ENCODE measurements at regions not wholly inside any gene's neighbourhood (a gene's known extent, or its start where the extent isn't known, plus 50 kb on each side); places are given as distances from the start of the nearest gene placed in this dataset.
A peak's percentile ranks its signal among the peaks of the same experiment; 100 is the strongest.

DNA sequence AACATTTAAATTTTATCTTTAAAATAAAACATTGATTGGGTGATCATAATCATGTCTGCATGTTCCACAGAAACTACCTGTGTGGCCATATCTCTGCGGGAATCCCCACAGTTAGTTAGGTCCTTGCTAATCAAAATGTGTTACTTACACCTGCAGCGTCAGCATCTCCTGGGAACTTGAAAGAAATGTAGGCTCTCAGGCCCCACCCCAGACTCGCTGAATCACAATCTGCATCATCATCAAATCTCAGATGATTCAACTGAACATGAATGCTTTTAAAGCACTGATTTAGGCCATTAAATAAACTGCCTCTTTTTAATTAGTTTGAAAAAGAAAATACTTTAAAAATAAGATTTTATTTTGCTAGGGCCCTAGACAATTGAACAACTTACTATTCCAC, 577.8 kb downstream of the PYDC2 start:
- TF ChIP-seq, protein P1, sequence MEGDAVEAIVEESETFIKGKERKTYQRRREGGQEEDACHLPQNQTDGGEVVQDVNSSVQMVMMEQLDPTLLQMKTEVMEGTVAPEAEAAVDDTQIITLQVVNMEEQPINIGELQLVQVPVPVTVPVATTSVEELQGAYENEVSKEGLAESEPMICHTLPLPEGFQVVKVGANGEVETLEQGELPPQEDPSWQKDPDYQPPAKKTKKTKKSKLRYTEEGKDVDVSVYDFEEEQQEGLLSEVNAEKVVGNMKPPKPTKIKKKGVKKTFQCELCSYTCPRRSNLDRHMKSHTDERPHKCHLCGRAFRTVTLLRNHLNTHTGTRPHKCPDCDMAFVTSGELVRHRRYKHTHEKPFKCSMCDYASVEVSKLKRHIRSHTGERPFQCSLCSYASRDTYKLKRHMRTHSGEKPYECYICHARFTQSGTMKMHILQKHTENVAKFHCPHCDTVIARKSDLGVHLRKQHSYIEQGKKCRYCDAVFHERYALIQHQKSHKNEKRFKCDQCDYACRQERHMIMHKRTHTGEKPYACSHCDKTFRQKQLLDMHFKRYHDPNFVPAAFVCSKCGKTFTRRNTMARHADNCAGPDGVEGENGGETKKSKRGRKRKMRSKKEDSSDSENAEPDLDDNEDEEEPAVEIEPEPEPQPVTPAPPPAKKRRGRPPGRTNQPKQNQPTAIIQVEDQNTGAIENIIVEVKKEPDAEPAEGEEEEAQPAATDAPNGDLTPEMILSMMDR (conservative IDR thresholded peaks at IDR 0.05; ENCODE audit: low read depth, low read length), result no peak
- peak overlapping the region; percentile 51 for H3K9ac ChIP-seq
- H3K4me2 ChIP-seq, result peak overlapping the region; percentile 93
- peak overlapping the region; percentile 39; the same call in 1 of the 2 replicates for H2AFZ ChIP-seq (ENCODE audit: low read depth)
- H3K36me3 ChIP-seq (ENCODE audit: insufficient read depth), result no peaks in the 10 kb centered on the region
- H3K79me2 ChIP-seq (ENCODE audit: insufficient read depth, low read depth), result no peaks in the 10 kb centered on the region
- peaks cover 63% of the 10 kb centered on the region for H3K4me1 ChIP-seq (ENCODE audit: low read depth, poor library complexity, severe bottlenecking)
- H4K20me1 ChIP-seq (ENCODE audit: insufficient read depth), result no peaks in the 10 kb centered on the region
- no peak overlapping the region for H3K4me3 ChIP-seq (IDR thresholded peaks at IDR 0.05; ENCODE audit: insufficient read depth, low read depth, low read length)
- no peaks in the 10 kb centered on the region for H3K27me3 ChIP-seq (ENCODE audit: insufficient read depth, low read depth)
- peak overlapping the region; percentile 96 for H3K27ac ChIP-seq

DNA sequence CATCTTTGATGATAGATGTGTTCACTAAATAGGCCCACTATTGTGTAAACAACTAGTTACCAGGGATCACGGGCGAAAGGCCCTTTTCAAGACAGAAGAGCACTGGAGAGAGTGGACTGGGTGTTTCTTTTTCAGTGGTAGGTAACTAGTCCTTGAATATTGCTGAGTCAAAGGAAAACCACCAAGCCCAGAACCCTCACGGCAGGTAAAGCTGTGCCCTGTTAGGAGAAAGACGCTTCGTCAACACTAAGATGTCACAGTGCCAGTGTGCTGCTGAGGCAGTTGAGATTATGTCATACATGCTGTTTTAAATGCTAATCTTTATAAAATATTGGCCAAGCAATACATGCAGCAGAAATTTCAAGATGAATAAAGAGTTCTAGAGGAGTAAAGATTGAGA, 578.6 kb downstream of the PYDC2 start:
- H3K4me1 ChIP-seq (ENCODE audit: low read depth, poor library complexity, severe bottlenecking), result peaks cover 63% of the 10 kb centered on the region
- H2AFZ ChIP-seq (ENCODE audit: low read depth), result peak overlapping the region; percentile 39; the same call in 1 of the 2 replicates
- no peaks in the 10 kb centered on the region for H3K36me3 ChIP-seq (ENCODE audit: insufficient read depth)
- H3K27me3 ChIP-seq (ENCODE audit: insufficient read depth, low read depth), result no peaks in the 10 kb centered on the region
- H4K20me1 ChIP-seq (ENCODE audit: insufficient read depth), result no peaks in the 10 kb centered on the region
- TF ChIP-seq, protein P1 (conservative IDR thresholded peaks at IDR 0.05; ENCODE audit: low read depth, low read length), result no peak
- peak overlapping the region; percentile 96 for H3K27ac ChIP-seq
- H3K4me2 ChIP-seq, result peak overlapping the region; percentile 93
- H3K79me2 ChIP-seq (ENCODE audit: insufficient read depth, low read depth), result no peaks in the 10 kb centered on the region
- H3K4me3 ChIP-seq (IDR thresholded peaks at IDR 0.05; ENCODE audit: insufficient read depth, low read depth, low read length), result no peak overlapping the region
- H3K9ac ChIP-seq, result peak overlapping the region; percentile 51

DNA sequence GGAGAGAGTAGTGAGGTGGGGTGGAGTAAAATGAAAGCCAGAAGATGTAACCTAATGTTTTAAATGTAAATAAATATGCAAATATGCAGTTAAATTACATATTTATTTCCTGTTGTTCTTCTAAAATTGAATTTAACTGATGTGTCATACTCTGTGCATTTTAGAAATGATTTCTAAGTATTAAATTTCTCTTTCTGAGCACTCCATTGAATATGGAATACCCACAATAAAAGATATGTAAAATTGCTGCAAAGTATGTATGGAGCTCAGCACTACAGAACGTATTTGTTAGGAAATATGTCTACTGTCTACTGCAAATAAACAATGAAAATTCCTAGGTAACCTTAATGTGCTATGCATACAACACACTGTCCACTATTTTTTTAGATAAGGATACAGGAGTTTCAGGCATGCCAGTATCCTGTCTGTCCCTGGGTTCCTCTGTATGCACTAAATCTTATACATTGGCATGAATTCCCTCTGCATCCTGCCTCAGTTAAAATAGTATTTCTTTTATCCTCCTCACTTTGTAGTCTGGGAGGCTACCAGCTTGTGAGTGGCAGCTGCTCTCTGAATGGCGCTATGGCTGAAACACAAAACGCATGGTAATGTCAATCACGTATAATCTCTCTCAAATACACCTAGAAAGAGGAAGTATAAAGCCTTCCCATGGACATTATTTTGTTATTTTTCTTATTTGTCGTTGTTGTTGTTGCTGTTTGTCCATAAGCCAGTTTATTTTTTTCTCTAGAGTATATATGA, 579.5 kb downstream of the PYDC2 start:
- TF ChIP-seq, protein P1 (conservative IDR thresholded peaks at IDR 0.05; ENCODE audit: low read depth, low read length), result no peak

DNA sequence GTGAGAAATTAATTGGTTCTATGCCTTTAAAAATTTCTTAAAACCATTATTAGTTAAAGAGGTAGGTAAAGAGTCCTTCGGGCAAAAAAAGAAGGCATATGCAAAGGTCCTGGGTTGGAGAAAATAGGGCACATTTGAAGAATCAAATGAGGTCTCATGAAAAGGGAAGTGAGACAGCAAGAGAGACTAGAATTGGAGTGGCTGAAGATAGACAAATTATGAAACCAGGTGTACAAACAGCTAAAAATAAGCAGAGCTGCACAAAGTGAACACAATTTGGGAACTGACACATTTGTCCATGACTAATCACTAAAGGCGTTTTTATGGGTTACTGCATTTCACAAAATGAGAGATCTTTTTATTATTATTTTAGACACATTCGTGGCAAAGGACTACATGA, 581.2 kb downstream of the PYDC2 start:
- Histone ChIP-seq H3K79me2 (ENCODE audit: insufficient read depth, low read depth) (no peaks in the 10 kb centered on the region), H2AFZ (ENCODE audit: low read depth) (peak overlapping the region; percentile 25; the same call in 1 of the 2 replicates), H3K36me3 (ENCODE audit: insufficient read depth) (no peaks in the 10 kb centered on the region), H4K20me1 (ENCODE audit: insufficient read depth) (no peaks in the 10 kb centered on the region), H3K4me1 (ENCODE audit: low read depth, poor library complexity, severe bottlenecking) (peaks cover 57% of the 10 kb centered on the region), H3K9ac (no peak overlapping the region), H3K4me3 (IDR thresholded peaks at IDR 0.05; ENCODE audit: insufficient read depth, low read depth, low read length) (no peak overlapping the region), H3K27ac (peak overlapping the region; percentile 15; the same call in 1 of the 2 replicates), H3K27me3 (ENCODE audit: insufficient read depth, low read depth) (no peaks in the 10 kb centered on the region), H3K4me2 (peak overlapping the region; percentile 37)
- TF ChIP-seq, protein P1 (conservative IDR thresholded peaks at IDR 0.05; ENCODE audit: low read depth, low read length), result no peak

More for the DNA sequence above, 579.5 kb downstream of the PYDC2 start:
- Histone ChIP-seq H3K4me2 (peak overlapping the region; percentile 93), H3K27ac (peak overlapping the region; percentile 96), H4K20me1 (ENCODE audit: insufficient read depth) (no peaks in the 10 kb centered on the region), H2AFZ (ENCODE audit: low read depth) (0 out of 2 replicates have a peak overlapping the region, but pooled peaks have one; percentile 3), H3K4me3 (IDR thresholded peaks at IDR 0.05; ENCODE audit: insufficient read depth, low read depth, low read length) (no peak overlapping the region), H3K9ac (no peak overlapping the region), H3K4me1 (ENCODE audit: low read depth, poor library complexity, severe bottlenecking) (peaks cover 63% of the 10 kb centered on the region), H3K36me3 (ENCODE audit: insufficient read depth) (no peaks in the 10 kb centered on the region), H3K27me3 (ENCODE audit: insufficient read depth, low read depth) (no peaks in the 10 kb centered on the region), H3K79me2 (ENCODE audit: insufficient read depth, low read depth) (no peaks in the 10 kb centered on the region)
